NCI-H1436 treated with DMSO at 0.1 percent for 48 hours (cell line): ENCODE measurements at regions not wholly inside any gene's neighbourhood (a gene's known extent, or its start where the extent isn't known, plus 50 kb on each side); places are given as distances from the start of the nearest gene placed in this dataset.

Experiments used
- DNase-seq: peaks from one replicate; lab custom pipeline; 2025; lab: John Stamatoyannopoulos, UW

GRCh38 chr3:146838221-146838620 lies 233.1 kb upstream of the PLSCR5 start:
- no peak for DNase-seq

- no peak for DNase-seq
Observed at GRCh38 chr3:146834917-146835316, 229.8 kb upstream of the PLSCR5 start.

DNA sequence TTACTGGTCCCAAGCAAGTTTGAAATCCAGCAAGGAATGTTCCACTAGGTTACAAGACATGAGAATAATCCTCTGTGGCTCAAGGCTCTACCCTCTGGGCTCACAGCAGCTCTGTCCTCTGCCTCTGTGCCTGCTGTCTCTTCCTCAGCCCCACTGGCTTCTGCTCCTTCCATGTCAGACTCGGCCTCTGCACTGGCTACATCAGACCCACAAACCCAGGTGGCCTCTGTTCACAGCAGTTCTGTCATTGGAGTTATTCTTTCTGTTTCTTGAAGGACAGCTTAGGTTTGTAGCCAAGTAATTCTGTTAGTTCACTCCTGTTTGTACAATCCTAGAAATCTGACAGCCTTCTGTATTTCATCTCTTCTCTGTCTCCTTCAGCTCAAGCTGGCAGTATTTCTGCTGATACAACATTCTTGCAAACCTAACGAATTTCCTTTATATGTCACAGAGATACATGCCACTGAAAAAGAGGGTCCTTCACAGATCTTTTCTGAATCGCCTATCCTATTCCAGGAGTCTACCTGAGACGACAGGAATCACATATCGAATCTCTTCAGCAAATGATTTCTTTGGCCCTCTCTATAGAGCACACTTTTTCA lies 227.8 kb upstream of the PLSCR5 start:
- DNase-seq, result no peak

- DNase-seq, result no peak
Observed at GRCh38 chr3:146831659-146832058, 226.5 kb upstream of the PLSCR5 start.

DNA sequence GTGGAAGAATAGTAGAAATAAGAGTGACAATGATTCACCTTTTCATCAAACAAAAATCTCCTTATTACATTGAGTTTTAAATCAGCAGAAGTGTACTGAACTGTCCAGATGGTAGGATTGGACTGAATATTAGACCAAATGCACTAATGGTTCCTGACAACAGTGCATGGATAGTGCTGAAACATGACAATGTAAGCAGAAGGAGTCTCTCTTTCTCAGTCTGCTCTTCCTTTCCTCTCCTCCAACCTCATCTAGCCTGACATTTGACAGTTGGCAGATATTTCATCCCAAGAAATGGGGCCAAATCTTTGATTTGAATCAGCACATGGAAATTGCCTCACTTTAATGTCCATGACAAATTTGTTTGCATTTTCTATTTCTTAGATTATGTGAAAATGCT lies 225.1 kb upstream of the PLSCR5 start:
- no peak for DNase-seq

GRCh38 chr3:146827836-146828235 lies 222.7 kb upstream of the PLSCR5 start:
- DNase-seq, result no peak

DNA sequence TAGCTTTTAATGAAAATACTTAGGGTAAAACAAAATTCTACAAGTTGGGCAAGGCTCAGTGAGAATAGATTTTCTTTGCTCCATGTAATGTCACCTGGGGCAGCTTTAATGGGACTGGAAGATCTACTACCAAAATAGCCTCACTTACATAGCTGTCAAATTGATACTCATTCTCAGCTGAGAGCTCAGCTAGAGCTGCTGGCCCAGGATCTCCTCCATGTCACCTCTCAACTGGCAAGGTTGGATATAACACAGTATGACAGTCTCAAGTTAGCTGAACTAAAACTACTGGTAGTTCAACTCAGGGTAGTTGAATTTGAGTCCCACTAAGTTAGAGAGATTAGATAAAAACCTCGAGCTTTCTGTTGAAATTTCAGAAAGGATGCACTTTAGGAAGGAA lies 218.5 kb upstream of the PLSCR5 start:
- DNase-seq, result no peak

DNA sequence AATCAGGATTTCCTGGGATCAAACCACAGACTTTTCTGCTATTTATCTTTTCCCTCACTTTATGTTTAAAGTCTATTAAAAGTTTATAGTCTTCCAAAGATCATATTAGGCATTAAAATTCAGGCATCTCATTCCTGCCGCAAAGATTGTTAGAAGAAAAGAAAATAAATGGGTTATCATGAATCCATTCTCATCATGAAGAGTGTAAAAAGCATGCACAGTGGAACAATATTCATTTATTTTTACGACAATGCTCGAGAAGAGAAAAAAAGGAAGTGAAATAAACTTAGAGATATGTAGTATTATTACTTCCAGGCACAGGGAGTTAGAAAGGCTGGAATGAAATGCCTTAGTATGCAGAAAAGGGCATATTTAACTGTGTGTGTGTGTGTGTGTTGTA lies 213.7 kb upstream of the PLSCR5 start:
- no peak for DNase-seq

- DNase-seq, result no peak
Observed at GRCh38 chr3:146818301-146818700, 213.2 kb upstream of the PLSCR5 start.

- DNase-seq, result no peak
Observed at GRCh38 chr3:146817704-146818103, 212.6 kb upstream of the PLSCR5 start.

- DNase-seq, result no peak
Observed at GRCh38 chr3:146814601-146815315, 209.6 kb upstream of the PLSCR5 start.

DNA sequence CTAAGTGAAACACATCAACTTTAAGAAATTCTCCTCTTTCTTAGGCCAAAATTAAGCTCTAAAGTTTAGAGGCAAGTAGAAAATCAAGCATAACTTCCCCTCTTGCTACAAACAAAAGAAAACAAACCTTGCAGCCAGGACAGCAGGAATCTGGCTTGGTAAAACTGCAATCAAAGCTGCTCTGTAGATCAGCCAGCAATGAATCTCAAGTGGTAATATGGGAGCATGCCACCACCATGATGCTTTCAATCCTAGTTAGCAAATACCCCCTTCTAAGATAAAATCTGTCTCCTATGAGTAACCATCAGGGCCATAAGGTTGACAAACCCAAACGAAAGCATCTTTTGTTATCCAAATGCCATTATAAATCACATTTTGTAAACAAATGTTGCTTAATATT lies 208.3 kb upstream of the PLSCR5 start:
- DNase-seq, result no peak

- no peak for DNase-seq
Observed at GRCh38 chr3:146803745-146804144, 198.6 kb upstream of the PLSCR5 start.

- DNase-seq, result no peak
Observed at GRCh38 chr3:146801492-146801891, 196.3 kb upstream of the PLSCR5 start.

DNA sequence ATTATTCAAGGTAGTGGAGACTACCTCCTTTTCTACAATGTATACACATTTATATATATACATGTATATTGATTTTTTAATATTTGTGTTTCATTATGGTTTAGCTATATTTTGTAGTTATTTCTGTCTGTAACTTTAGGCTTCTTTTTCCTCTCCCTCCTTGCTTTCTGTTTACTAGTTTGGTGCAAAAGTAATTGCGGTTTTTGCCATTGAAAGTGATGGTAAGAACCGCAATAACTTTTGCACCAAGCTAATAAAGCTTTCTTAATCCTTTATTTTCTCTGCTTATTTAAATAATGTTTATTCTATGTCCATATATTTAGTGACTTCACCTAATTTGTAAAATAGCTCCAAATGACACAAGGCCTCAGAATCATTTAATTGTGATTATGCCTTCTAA lies 195.3 kb upstream of the PLSCR5 start:
- DNase-seq, result no peak

DNA sequence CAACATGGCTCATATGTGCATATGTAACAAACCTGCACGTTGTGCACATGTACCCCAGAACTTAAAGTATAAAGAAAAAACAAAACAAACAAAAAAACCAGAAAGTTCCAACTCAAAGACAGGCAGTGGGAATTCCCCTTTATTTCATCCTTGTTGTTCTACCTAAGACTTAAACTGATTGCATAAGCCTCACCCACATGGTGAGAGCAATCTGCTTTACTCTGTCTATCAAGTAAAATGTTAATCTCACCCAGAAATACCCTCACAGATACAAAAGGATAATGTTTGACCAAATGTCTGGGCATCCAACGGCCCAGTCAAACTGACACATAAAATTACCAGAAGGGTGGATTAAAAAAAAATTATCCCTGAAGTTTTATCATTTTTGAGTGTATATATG lies 190.9 kb upstream of the PLSCR5 start:
- DNase-seq, result no peak

DNA sequence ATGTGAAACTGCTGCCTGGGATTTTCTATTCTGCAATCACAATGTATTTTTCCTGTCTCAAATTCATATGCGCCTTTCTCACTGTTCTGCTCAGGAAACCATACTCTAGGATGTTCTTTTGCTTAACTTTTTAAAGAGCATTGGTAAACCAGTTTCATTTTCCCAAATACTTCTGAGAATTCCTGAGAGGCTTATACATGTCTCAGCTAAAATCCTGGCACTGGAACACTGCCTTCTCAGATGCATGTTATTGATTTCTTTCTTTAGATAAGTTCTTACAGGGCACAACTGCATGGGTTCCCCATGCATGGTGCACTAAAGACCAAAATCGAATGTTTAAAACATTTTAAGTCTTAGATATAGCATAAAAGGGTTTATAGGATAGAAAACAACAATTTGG lies 178.3 kb upstream of the PLSCR5 start:
- DNase-seq, result no peak

GRCh38 chr3:146781606-146782005 lies 176.5 kb upstream of the PLSCR5 start:
- DNase-seq, result no peak

- no peak for DNase-seq
Observed at GRCh38 chr3:146781059-146781458, 175.9 kb upstream of the PLSCR5 start.

GRCh38 chr3:146780251-146780650 lies 175.1 kb upstream of the PLSCR5 start:
- DNase-seq, result no peak

GRCh38 chr3:146777941-146778340 lies 172.8 kb upstream of the PLSCR5 start:
- no peak for DNase-seq

- no peak for DNase-seq
Observed at GRCh38 chr3:146772211-146772743, 167.1 kb upstream of the PLSCR5 start.

- no peak for DNase-seq
Observed at GRCh38 chr3:146770881-146771280, 165.7 kb upstream of the PLSCR5 start.

DNA sequence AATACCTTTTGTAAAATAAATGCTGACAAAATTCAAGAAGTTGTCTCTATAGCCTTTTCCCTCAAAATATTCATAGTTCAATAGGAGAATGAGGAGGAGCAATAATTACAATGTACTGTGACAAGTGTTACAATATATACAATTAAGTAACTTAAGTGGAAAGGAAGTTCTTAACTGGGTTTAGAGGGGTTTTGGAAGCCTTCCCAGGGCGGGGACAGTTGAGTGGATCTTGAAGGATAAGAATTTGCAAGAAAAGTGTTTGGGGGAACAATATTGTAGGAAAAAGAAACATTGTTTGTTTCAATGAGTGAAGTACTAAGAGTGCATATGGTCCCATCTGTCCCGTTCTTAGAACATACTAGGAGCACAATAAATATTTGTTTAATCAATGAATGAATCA lies 165.2 kb upstream of the PLSCR5 start:
- no peak for DNase-seq
